ENCODE measurements at regions not wholly inside any gene's neighbourhood (a gene's known extent, or its start where the extent isn't known, plus 50 kb on each side); places are given as distances from the start of the nearest gene placed in this dataset.

DNA sequence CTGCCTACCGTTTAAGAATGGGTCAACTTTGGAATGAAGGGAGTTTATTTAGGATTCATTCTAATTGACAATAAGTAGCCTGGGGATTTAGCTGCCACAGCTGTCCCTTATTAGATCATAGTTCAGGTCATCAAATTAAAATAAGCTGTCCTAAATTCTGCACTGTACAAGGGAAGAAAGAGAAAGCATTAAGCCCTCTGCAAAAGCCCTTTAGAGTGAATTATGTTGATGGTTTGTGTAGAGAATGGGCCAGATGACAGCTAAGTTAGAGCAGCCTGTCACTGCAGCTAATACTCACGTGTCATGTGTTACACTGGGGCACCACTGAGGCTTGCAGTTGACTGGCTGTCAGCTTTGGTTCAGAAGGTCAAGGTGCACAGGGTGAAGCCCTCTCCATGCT is 737.1 kb upstream of the SLC10A2 start:
- no peak for ATAC-seq
- no peaks in the 10 kb centered on the region for H3K4me1 ChIP-seq (ENCODE audit: low read depth)
- intact Hi-C loops (cut with DNase I, micrococcal nuclease), result no loop called here
- TF ChIP-seq CTCF (IDR thresholded peaks at IDR 0.05), result no peak
- H3K9me3 ChIP-seq, result no peaks in the 10 kb centered on the region
- no peak overlapping the region for H3K4me3 ChIP-seq
- H3K36me3 ChIP-seq (ENCODE audit: low read depth), result no peaks in the 10 kb centered on the region
- no peak for DNase-seq

GRCh38 chr13:103799028-103799427 is 732.8 kb upstream of the SLC10A2 start:
- H3K4me1 ChIP-seq (ENCODE audit: low read depth), result no peaks in the 10 kb centered on the region
- intact Hi-C loops (cut with DNase I, micrococcal nuclease), result no loop called here
- no peaks in the 10 kb centered on the region for H3K9me3 ChIP-seq
- no peak overlapping the region for H3K4me3 ChIP-seq
- DNase-seq (no peak), ATAC-seq (no peak)
- TF ChIP-seq CTCF (IDR thresholded peaks at IDR 0.05), result no peak
- H3K36me3 ChIP-seq (ENCODE audit: low read depth), result no peaks in the 10 kb centered on the region

- no peak for ATAC-seq
- H3K4me1 ChIP-seq (ENCODE audit: low read depth), result no peaks in the 10 kb centered on the region
- H3K36me3 ChIP-seq (ENCODE audit: low read depth), result no peaks in the 10 kb centered on the region
- no peak overlapping the region for H3K4me3 ChIP-seq
- no peaks in the 10 kb centered on the region for H3K9me3 ChIP-seq
- intact Hi-C loops (cut with DNase I, micrococcal nuclease), result no loop called here
- TF ChIP-seq CTCF (IDR thresholded peaks at IDR 0.05), result no peak
- no peak for DNase-seq
Observed at GRCh38 chr13:103795892-103796478, 729.8 kb upstream of the SLC10A2 start.

DNA sequence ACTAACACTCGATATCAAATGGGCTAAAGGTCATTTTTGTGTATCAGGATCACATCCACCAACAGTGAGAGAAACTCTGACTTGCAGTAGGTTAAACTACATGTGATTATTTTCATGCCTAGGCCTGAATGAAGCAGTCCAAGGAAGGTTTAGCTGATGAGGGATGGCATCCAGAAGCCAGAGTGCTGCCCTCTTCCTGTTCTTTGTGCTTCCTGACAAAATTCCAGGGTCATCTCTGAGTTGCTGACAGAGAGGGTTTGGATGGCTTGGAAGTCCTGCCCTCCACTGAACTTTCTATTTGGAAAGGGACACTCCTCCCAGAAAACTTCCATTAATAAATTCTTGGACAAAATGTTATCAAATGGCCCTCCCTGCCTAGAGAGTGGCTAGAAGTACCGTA is 728.3 kb upstream of the SLC10A2 start:
- intact Hi-C loops (cut with DNase I, micrococcal nuclease), result no loop called here
- no peak for TF ChIP-seq CTCF (IDR thresholded peaks at IDR 0.05)
- DNase-seq (no peak), ATAC-seq (no peak)
- no peaks in the 10 kb centered on the region for H3K9me3 ChIP-seq
- H3K4me1 ChIP-seq (ENCODE audit: low read depth), result no peaks in the 10 kb centered on the region
- no peak overlapping the region for H3K4me3 ChIP-seq
- no peaks in the 10 kb centered on the region for H3K36me3 ChIP-seq (ENCODE audit: low read depth)

- H3K4me3 ChIP-seq, result no peak overlapping the region
- no peaks in the 10 kb centered on the region for H3K4me1 ChIP-seq (ENCODE audit: low read depth)
- DNase-seq (peak in 1 of 3 donors; percentile 3), ATAC-seq (no peak)
- TF ChIP-seq CTCF (IDR thresholded peaks at IDR 0.05), result no peak
- intact Hi-C loops (cut with DNase I, micrococcal nuclease), result no loop called here
- H3K9me3 ChIP-seq, result no peaks in the 10 kb centered on the region
- no peaks in the 10 kb centered on the region for H3K36me3 ChIP-seq (ENCODE audit: low read depth)
Observed at GRCh38 chr13:103788061-103788652, 721.9 kb upstream of the SLC10A2 start.

- no peak for TF ChIP-seq CTCF (IDR thresholded peaks at IDR 0.05)
- DNase-seq, result no peak
- no peaks in the 10 kb centered on the region for H3K36me3 ChIP-seq (ENCODE audit: low read depth)
- H3K4me3 ChIP-seq, result no peak overlapping the region
- H3K4me1 ChIP-seq (ENCODE audit: low read depth), result no peaks in the 10 kb centered on the region
- H3K9me3 ChIP-seq, result no peaks in the 10 kb centered on the region
- no peak for ATAC-seq
- intact Hi-C loops (cut with DNase I, micrococcal nuclease), result no loop called here
Observed at GRCh38 chr13:103772576-103772975, 706.4 kb upstream of the SLC10A2 start.
